H1 (cell line): ENCODE measurements at regions not wholly inside any gene's neighbourhood (a gene's known extent, or its start where the extent isn't known, plus 50 kb on each side); places are given as distances from the start of the nearest gene placed in this dataset.

Experiments
- CHD7 ChIP-seq: fragments of 300-600 bp; sonication (generic); IDR thresholded peaks from 2 replicates; pipeline ENCODE4 v1.7.1; 2012; ENCODE audit warnings: low read length, moderate library complexity, mild to moderate bottlenecking, inconsistent platforms; ENCODE audit not compliant: insufficient replicate concordance
- CREB1 ChIP-seq: IDR thresholded peaks from 2 replicates; pipeline ENCODE4 v1.6.1; 2012; ENCODE audit warnings: inconsistent platforms
- CTCF ChIP-seq, 3 experiments: IDR thresholded peaks; 1 replicate in 2 of 3; 2 replicates in 1 of 3; pipeline versions ENCODE4 v1.5.1 to v1.6.1; 2011; ENCODE audit warnings: low read length in 3 of 3, mild to moderate bottlenecking in 3 of 3, inconsistent platforms in 2 of 3, low read depth in 1 of 3, moderate library complexity in 1 of 3; ENCODE audit not compliant: insufficient read depth in 1 of 3; ENCODE audit errors: control extremely low read depth in 1 of 3
- GABPA ChIP-seq: IDR thresholded peaks from 2 replicates; pipeline ENCODE4 v1.6.1; 2011; ENCODE audit warnings: mild to moderate bottlenecking, low read length, moderate library complexity, borderline replicate concordance; ENCODE audit not compliant: insufficient read depth
- GTF2F1 ChIP-seq: IDR thresholded peaks from 2 replicates; pipeline ENCODE4 v1.6.1; 2012; ENCODE audit warnings: low read depth, low read length, improper control_type of control experiment, borderline replicate concordance
- KDM4A ChIP-seq: IDR thresholded peaks from one replicate; pipeline ENCODE4 v1.7.1; 2012; ENCODE audit warnings: low read depth, mild to moderate bottlenecking, moderate library complexity, low read length, inconsistent platforms; ENCODE audit not compliant: severe bottlenecking
- MAX ChIP-seq: IDR thresholded peaks from 2 replicates; pipeline ENCODE4 v1.6.1; 2012; ENCODE audit warnings: inconsistent platforms
- SP4 ChIP-seq: IDR thresholded peaks from 2 replicates; pipeline ENCODE4 v1.6.1; 2012; ENCODE audit warnings: low read length, inconsistent platforms
- TBP ChIP-seq: IDR thresholded peaks from 2 replicates; pipeline ENCODE4 v1.6.1; 2011; ENCODE audit warnings: low read depth, low read length, improper control_type of control experiment

- TF ChIP-seq CHD7 (no peak), TBP (no peak), CTCF (IDR thresholded peaks at IDR 0.05; ENCODE audit: control extremely low read depth in 1 of 3, insufficient read depth in 1 of 3, low read depth in 1 of 3, low read length in 3 of 3) (peak; percentile 83 to 94 (median 92)), GTF2F1 (no peak), SP4 (no peak), MAX (no peak), KDM4A (no peak), CREB1 (no peak), GABPA (no peak)
These were observed 60.1 kb upstream of the TMEM132E start (continued) for GRCh38 chr17:34519282-34519681.
